GM03348 (cell line): ENCODE measurements at regions not wholly inside any gene's neighbourhood (a gene's known extent, or its start where the extent isn't known, plus 50 kb on each side); places are given as distances from the start of the nearest gene placed in this dataset.
"Not testable (repeated sequence)": the region's sequence is repeated elsewhere in the genome, so short reads cannot be mapped to it uniquely, and the experiment has no call there.

Source experiments
- DNase-seq: peaks from one replicate; pipeline ENCODE4 v3.0.0; 2012; ENCODE audit warnings: low spot score

- not testable (repeated sequence) for DNase-seq
Observed at GRCh38 chr16:29578898-29579297, 72.7 kb upstream of the NPIPB12 start.

DNA sequence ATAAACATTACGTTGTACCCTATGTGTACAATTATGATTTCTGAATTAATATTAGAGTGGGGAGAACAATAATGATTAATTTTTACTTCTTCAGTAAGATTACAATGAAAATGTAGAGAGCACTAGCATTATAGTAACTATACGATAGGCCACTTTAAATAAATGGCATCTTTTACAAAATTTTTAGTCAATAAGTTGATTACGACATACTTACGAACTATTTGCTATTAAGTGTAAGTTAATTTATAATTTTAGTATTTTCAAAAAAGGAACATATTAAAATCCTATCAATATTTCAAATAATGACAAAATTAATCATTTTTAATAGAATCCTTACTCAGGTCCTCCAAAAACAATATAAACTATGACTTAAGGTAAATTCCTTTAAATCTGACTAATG lies 75.6 kb upstream of the NPIPB12 start:
- not testable (repeated sequence) for DNase-seq

- not testable (repeated sequence) for DNase-seq
Observed at GRCh38 chr16:29591919-29592318, 71.1 kb upstream of the SPN start.

GRCh38 chr16:29594269-29594925 lies 68.7 kb upstream of the SPN start:
- DNase-seq, result peak; percentile 73

DNA sequence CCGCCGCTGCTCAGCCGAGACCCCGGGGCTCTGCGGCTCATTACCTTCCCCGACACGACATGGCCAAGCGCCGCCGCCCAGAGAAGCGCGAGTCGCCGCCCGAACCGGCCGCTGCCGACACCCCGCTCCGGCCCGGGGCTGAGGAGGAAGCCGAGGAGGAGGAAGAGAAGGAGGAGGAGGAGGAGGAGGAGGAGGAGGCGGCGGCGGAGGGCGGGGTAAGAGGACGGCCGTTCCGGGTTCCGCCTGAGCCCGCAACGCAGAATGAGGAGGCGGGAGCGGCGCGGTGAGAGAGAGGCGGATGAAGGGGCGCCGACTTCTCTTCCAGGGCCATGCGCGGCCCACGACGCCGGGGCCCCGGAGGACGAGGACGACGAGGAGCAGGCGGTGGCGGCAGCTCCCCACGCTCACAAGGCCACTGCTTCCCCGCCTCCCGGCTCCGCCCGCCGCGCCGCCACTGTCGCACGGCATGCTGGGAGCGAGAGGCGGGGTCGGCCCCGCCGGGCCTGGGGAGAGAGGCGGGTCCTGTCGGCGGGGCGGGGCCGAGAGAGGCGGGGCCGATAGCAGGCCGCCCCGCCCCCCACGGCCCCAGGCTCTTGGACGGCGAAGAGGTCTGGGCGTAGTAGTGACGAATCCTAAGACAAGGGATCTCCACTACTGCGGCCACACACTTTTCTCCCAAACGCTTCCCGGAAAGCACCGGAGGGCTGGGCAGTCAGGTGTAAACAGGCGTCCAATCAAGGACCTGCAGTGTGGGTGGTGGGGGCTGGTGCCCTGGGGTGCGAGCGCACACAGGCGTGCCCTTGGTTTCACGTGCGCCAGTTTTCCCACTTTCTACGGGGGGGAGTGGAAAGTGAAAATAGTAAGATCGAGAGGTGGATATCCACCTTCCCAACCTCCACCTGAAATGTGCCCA lies 67.9 kb upstream of the SPN start:
- DNase-seq, result peak; percentile 78

- DNase-seq, result not testable (repeated sequence)
Observed at GRCh38 chr16:29597030-29597429, 66.0 kb upstream of the SPN start.

DNA sequence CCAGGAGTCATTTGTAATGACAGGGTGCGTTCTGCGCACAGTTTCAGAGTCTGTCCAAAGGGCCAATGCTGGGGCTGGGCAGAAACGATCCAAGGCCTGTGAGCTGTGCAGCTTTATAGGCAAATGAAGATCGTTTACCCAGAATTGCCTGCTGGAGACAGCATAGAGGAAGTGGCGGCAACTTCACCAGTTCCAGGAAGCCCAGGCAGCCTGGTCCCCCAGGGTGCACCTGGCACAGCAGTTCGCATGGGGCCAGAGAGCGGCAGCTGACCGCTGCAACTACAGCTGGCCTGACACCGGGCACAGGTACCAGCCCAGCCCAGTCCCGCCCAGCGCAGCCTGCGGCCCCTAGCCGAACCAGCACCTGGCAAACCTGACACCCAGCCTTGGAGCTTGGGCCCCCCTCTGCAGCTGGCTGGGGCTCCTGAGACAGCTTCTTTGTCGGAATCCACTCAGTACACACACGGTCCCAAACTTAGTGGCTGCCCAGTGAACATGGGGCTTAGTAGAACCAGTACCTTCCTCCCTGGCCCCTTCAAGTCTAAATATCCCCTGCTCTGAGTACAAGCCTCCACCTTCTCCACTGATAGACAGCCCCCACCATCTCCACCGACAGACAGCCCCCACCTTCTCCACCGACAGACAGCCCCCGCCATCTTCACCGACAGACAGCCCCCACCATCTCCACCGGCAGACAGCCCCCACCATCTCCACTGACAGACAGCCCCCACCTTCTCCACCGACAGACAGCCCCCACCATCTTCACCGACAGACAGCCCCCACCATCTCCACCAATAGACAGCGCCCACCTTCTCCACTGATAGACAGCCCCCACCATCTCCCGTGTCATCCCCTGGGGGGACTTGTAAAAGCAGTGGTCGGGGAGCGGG lies 62.7 kb upstream of the SPN start:
- not testable (repeated sequence) for DNase-seq

GRCh38 chr16:29602247-29602625 lies 60.8 kb upstream of the SPN start:
- not testable (repeated sequence) for DNase-seq

- not testable (repeated sequence) for DNase-seq
Observed at GRCh38 chr16:29602683-29603088, 60.4 kb upstream of the SPN start.

DNA sequence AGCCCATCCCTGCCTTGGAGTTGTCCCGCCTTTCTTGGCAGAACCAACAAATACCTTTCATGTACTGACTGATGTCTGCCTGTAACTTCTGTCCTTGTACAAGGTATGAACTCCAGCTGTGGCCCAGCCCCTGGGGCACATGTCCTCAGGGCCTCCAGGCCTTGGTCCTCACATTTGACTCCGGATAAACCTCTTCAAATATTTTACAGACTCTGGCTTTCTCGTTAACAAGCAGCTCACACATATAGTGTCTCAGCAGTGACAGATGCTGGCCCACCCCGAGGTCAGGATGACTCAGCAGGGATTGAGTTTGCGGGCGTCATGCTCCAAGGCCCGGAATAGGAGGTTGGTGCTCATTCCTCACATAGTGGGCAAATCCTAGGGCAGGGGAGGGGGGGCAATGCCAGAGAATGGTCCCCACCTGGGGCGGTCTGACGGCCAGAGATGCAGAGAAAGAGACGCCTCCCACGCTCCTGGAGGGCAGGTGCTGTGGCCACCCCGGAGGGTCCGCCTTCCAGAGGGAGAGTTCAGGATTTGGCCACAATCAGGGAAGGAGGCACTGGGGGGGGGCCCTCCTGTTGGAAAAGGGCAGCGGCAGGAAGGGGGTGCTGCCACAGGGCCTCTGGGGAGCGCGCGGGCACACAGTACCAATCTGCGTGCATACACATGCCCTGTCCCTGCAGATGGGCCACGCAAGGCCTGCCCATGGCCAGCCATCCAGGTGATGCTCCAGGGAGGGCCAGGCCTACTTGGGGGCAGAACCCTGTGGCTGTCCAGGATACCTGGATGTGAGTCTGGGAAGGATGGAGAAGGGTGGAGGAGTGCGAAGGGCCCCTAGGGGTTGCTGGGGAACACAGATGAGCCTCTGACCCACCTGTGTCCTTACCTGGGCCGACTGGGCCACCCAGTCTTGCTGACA lies 58.2 kb upstream of the SPN start:
- DNase-seq, result peak; percentile 52

- DNase-seq, result not testable (repeated sequence)
Observed at GRCh38 chr16:29605593-29606205, 57.3 kb upstream of the SPN start.

GRCh38 chr16:29606669-29607427 lies 56.2 kb upstream of the SPN start:
- DNase-seq, result not testable (repeated sequence)

- not testable (repeated sequence) for DNase-seq
Observed at GRCh38 chr16:29607428-29607823, 55.6 kb upstream of the SPN start.

DNA sequence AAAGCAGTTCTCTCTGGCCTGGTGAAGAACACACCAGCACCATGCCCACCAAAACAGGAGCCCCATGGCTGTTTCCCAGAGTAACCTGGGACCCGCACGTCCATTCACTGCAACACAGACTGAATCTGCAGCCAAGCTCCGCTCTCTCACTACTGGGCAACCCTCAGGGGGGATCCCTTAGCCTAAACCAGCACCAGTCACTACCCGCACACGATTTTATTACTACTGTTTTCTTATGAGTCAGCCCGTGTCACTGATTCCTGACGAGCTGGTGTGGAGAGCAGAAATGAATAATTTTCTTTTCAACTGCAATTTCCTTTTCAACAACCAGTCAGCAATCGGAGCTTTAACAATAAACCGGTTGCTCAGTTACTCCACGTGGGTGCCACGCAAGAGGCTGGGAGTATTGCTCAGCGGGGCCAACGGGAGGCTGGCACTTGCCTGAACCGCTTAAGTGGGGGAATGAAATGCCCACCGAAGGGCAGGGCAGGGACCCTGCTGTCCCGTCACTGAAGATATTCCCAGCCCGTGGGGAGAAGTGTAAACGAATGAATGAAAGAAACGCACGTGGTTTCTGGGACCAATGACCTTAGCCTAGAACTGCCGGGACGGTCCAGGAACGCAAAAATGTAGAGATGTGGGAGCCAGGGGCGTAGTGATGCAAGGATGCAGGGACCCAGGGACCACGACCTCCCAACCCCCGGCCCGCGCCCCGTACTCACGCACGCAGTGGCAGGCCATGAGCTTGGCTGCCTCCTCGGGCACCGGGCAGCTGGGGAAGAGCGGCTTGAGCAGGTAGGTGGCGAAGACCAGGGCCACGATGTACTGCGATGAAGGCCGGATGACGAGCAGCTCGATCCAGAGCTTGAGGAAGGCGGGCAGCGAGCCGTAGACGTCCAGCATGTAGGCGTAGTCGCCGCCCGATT lies 50.4 kb upstream of the SPN start:
- DNase-seq, result not testable (repeated sequence)
